Trophoblast cell (in vitro differentiated cells and primary cell): ENCODE measurements at regions not wholly inside any gene's neighbourhood (a gene's known extent, or its start where the extent isn't known, plus 50 kb on each side); places are given as distances from the start of the nearest gene placed in this dataset.

Experiments used
- DNase-seq, 2 donors: peaks; one replicate each; pipeline ENCODE4 v3.0.0-alpha.2; 2016
- H2AFZ ChIP-seq: 2 replicates; pipeline ENCODE4 v1.6.1; 2013; ENCODE audit warnings: low read length, moderate library complexity, mild to moderate bottlenecking; ENCODE audit not compliant: insufficient read depth, poor library complexity
- H2AK5ac ChIP-seq: 2 replicates; pipeline ENCODE4 v1.6.1; 2013; ENCODE audit warnings: mild to moderate bottlenecking, low read length
- H2BK120ac ChIP-seq: 2 replicates; pipeline ENCODE4 v1.6.1; 2013; ENCODE audit warnings: low read length, mild to moderate bottlenecking, moderate library complexity; ENCODE audit not compliant: insufficient read depth, poor library complexity
- H2BK12ac ChIP-seq: 2 replicates; pipeline ENCODE4 v1.6.1; 2013; ENCODE audit warnings: mild to moderate bottlenecking, low read length, moderate library complexity
- H2BK5ac ChIP-seq: 2 replicates; pipeline ENCODE4 v1.6.1; 2013; ENCODE audit warnings: low read length, low read depth, moderate library complexity, mild to moderate bottlenecking; ENCODE audit not compliant: poor library complexity
- H3K14ac ChIP-seq: 2 replicates; pipeline ENCODE4 v1.6.1; 2013; ENCODE audit warnings: mild to moderate bottlenecking, low read length
- H3K18ac ChIP-seq: 2 replicates; pipeline ENCODE4 v1.6.1; 2013; ENCODE audit warnings: mild to moderate bottlenecking, low read length
- H3K23ac ChIP-seq: 2 replicates; pipeline ENCODE4 v1.6.1; 2013; ENCODE audit warnings: low read length
- H3K27ac ChIP-seq: 2 replicates; pipeline ENCODE4 v1.5.1; 2013; ENCODE audit warnings: low read depth, mild to moderate bottlenecking, inconsistent platforms, low read length, moderate library complexity
- H3K27me3 ChIP-seq: 2 replicates; pipeline ENCODE4 v1.6.1; 2013; ENCODE audit warnings: inconsistent platforms, mild to moderate bottlenecking, low read length, moderate library complexity; ENCODE audit not compliant: insufficient read depth
- H3K36me3 ChIP-seq, 2 experiments: 1 replicate in 1 of 2; 2 replicates in 1 of 2; pipeline ENCODE4 v1.6.1; 2013; ENCODE audit warnings: low read length in 2 of 2, mild to moderate bottlenecking in 2 of 2, moderate library complexity in 1 of 2; ENCODE audit not compliant: insufficient read depth in 2 of 2, control insufficient read depth in 1 of 2
- H3K4ac ChIP-seq: 2 replicates; pipeline ENCODE4 v1.6.1; 2013; ENCODE audit warnings: low read depth, mild to moderate bottlenecking, low read length, moderate library complexity
- H3K4me1 ChIP-seq, 2 experiments: 1 replicate in 1 of 2; 2 replicates in 1 of 2; pipeline ENCODE4 v1.6.1; 2013; ENCODE audit warnings: low read length in 2 of 2, mild to moderate bottlenecking in 2 of 2, moderate library complexity in 1 of 2; ENCODE audit not compliant: insufficient read depth in 2 of 2, control insufficient read depth in 1 of 2
- H3K4me2 ChIP-seq: 2 replicates; pipeline ENCODE4 v1.6.1; 2013; ENCODE audit warnings: inconsistent platforms, mild to moderate bottlenecking, low read length, moderate library complexity
- H3K4me3 ChIP-seq: 2 replicates; pipeline ENCODE4 v1.5.1; 2013; ENCODE audit warnings: mild to moderate bottlenecking, low read depth, low read length, inconsistent platforms
- H3K79me1 ChIP-seq: one replicate; pipeline ENCODE4 v1.6.1; 2013; ENCODE audit warnings: low read length
- H3K79me2 ChIP-seq: 2 replicates; pipeline ENCODE4 v1.6.1; 2013; ENCODE audit warnings: low read length, mild to moderate bottlenecking; ENCODE audit not compliant: control insufficient read depth, insufficient read depth, poor library complexity
- H3K9ac ChIP-seq: 2 replicates; pipeline ENCODE4 v1.6.1; 2013; ENCODE audit warnings: mild to moderate bottlenecking, low read length
- H3K9me3 ChIP-seq: 2 replicates; pipeline ENCODE4 v1.6.1; 2013; ENCODE audit warnings: low read depth, mild to moderate bottlenecking, control low read depth, inconsistent platforms, low read length; ENCODE audit not compliant: insufficient read depth
- H4K12ac ChIP-seq: 2 replicates; pipeline ENCODE4 v1.6.1; 2013; ENCODE audit warnings: low read depth, mild to moderate bottlenecking, low read length, moderate library complexity
- H4K8ac ChIP-seq: 2 replicates; pipeline ENCODE4 v1.6.1; 2013; ENCODE audit warnings: low read depth, mild to moderate bottlenecking, low read length, moderate library complexity
- H4K91ac ChIP-seq: one replicate; pipeline ENCODE4 v1.6.1; 2013; ENCODE audit warnings: low read depth, mild to moderate bottlenecking, low read length, moderate library complexity
- WGBS: extraction: QIAGEN DNeasy Blood & Tissue Kit; methylation state at CpG from one replicate; pipeline ENCODE4 v1.1.7; 2013; ENCODE audit warnings: missing lambda C conversion rate; ENCODE audit not compliant: insufficient read length, insufficient coverage; ENCODE audit errors: extremely low coverage; 5-methylcytosine and 5-hydroxymethylcytosine counted together

- Histone ChIP-seq H3K4ac (no peak overlapping the region), H3K18ac (no peak overlapping the region), H3K9ac (no peak overlapping the region), H2BK5ac (no peak overlapping the region), H3K4me3 (no peak overlapping the region), H4K12ac (no peak overlapping the region), H4K8ac (no peak overlapping the region), H3K4me1 (no peaks in the 10 kb centered on the region), H3K23ac (no peak overlapping the region), H3K79me1 (no peaks in the 10 kb centered on the region), H4K91ac (no peak overlapping the region), H2BK12ac (no peak overlapping the region), H3K27me3 (no peaks in the 10 kb centered on the region), H3K79me2 (no peaks in the 10 kb centered on the region), H2AFZ (no peak overlapping the region), H3K9me3 (no peaks in the 10 kb centered on the region), H2AK5ac (no peak overlapping the region), H3K14ac (no peak overlapping the region), H3K4me2 (no peak overlapping the region), H2BK120ac (no peak overlapping the region), H3K27ac (no peak overlapping the region), H3K36me3 (no peaks in the 10 kb centered on the region)
- WGBS: no CpG with 5 or more reads among the region's 1 CpG
- DNase-seq: no peak
Measured at GRCh38 chr13:80585531-80585930, 244.6 kb upstream of the SPRY2 start.

DNA sequence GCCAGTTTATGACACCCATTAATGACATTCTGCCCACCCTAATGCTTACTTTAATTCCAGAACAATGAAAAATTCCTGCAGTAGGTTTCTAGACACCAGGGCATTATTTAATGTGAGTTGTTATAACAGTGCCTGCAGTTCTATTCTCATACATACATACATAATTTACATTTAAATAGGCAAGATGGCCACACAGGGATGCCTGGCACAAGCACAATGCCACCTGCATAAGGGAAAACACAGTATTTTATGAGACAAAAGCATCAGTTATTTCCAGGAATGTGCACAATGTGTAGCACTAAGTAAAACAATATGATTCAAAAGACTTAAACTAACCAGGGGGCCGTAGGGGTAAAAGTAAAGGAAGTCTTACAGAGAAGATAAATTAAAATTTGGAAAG is 243.9 kb upstream of the SPRY2 start:
- no peak overlapping the region for H2AFZ ChIP-seq
- H3K4ac ChIP-seq: no peak overlapping the region
- no CpG with 5 or more reads among the region's 1 CpG for WGBS
- H3K4me1 ChIP-seq: no peaks in the 10 kb centered on the region
- H3K18ac ChIP-seq: no peak overlapping the region
- no peak overlapping the region for H2AK5ac ChIP-seq
- no peak overlapping the region for H3K9ac ChIP-seq
- H4K91ac ChIP-seq: no peak overlapping the region
- no peak for DNase-seq
- no peaks in the 10 kb centered on the region for H3K27me3 ChIP-seq
- H3K36me3 ChIP-seq: no peaks in the 10 kb centered on the region
- no peak overlapping the region for H2BK5ac ChIP-seq
- no peak overlapping the region for H2BK120ac ChIP-seq
- H3K23ac ChIP-seq: no peak overlapping the region
- H2BK12ac ChIP-seq: no peak overlapping the region
- H3K79me1 ChIP-seq: no peaks in the 10 kb centered on the region
- no peaks in the 10 kb centered on the region for H3K79me2 ChIP-seq
- no peak overlapping the region for H4K8ac ChIP-seq
- H3K4me3 ChIP-seq: no peak overlapping the region
- H3K9me3 ChIP-seq: no peaks in the 10 kb centered on the region
- H3K14ac ChIP-seq: no peak overlapping the region
- H3K27ac ChIP-seq: no peak overlapping the region
- H4K12ac ChIP-seq: no peak overlapping the region
- no peak overlapping the region for H3K4me2 ChIP-seq

GRCh38 chr13:80584306-80584705 is 243.4 kb upstream of the SPRY2 start:
- no peaks in the 10 kb centered on the region for H3K36me3 ChIP-seq
- H3K4me1 ChIP-seq: no peaks in the 10 kb centered on the region
- no peak overlapping the region for H3K9ac ChIP-seq
- no peak overlapping the region for H4K12ac ChIP-seq
- no peak overlapping the region for H4K91ac ChIP-seq
- no peak overlapping the region for H2AK5ac ChIP-seq
- H2BK120ac ChIP-seq: no peak overlapping the region
- H3K4me2 ChIP-seq: no peak overlapping the region
- H3K79me2 ChIP-seq: no peaks in the 10 kb centered on the region
- no peak overlapping the region for H3K23ac ChIP-seq
- no peak overlapping the region for H3K27ac ChIP-seq
- H3K4ac ChIP-seq: no peak overlapping the region
- H3K4me3 ChIP-seq: no peak overlapping the region
- H4K8ac ChIP-seq: no peak overlapping the region
- no peak for DNase-seq
- H3K14ac ChIP-seq: no peak overlapping the region
- H3K18ac ChIP-seq: no peak overlapping the region
- H2AFZ ChIP-seq: no peak overlapping the region
- H2BK12ac ChIP-seq: no peak overlapping the region
- H3K79me1 ChIP-seq: no peaks in the 10 kb centered on the region
- H3K9me3 ChIP-seq: no peaks in the 10 kb centered on the region
- no peak overlapping the region for H2BK5ac ChIP-seq
- no peaks in the 10 kb centered on the region for H3K27me3 ChIP-seq

- Histone ChIP-seq H3K27me3 (no peaks in the 10 kb centered on the region), H3K9me3 (no peaks in the 10 kb centered on the region), H2BK120ac (no peak overlapping the region), H3K36me3 (no peaks in the 10 kb centered on the region), H4K12ac (no peak overlapping the region), H3K9ac (no peak overlapping the region), H4K91ac (no peak overlapping the region), H3K79me2 (no peaks in the 10 kb centered on the region), H2AFZ (no peak overlapping the region), H3K4me2 (no peak overlapping the region), H3K18ac (no peak overlapping the region), H3K14ac (no peak overlapping the region), H3K23ac (no peak overlapping the region), H2BK12ac (no peak overlapping the region), H3K4ac (no peak overlapping the region), H2AK5ac (no peak overlapping the region), H2BK5ac (no peak overlapping the region), H4K8ac (no peak overlapping the region), H3K79me1 (no peaks in the 10 kb centered on the region), H3K4me1 (peaks cover 0 to 3% of the 10 kb centered on the region in 2 experiments), H3K27ac (no peak overlapping the region), H3K4me3 (no peak overlapping the region)
- no peak for DNase-seq
- WGBS: no CpG with 5 or more reads among the region's 10 CpGs
Measured at GRCh38 chr13:80577926-80578670, 237.2 kb upstream of the SPRY2 start.
